ENCODE measurements at regions not wholly inside any gene's neighbourhood (a gene's known extent, or its start where the extent isn't known, plus 50 kb on each side); places are given as distances from the start of the nearest gene placed in this dataset.

DNA sequence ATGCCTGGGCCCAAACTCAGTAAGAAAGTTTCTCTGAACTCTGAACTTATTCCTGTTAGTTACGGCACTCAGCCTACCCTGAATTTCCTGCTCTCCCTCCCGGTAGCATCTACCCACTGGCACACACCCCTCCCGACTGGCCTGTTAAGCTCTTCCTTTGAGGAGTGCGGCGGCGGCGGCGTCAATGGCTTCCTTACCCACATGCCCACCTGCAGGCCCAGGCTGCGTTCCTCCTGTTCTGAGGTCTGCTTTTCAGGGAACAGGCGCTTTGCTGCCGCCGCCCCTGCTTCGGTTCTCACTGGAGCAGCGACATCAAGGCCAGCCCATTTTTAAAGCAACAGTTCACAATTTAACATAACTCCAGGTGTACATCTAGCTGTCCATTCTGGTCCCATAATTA, 432.4 kb downstream of the DCDC2C start:
- TF ChIP-seq, protein P1, sequence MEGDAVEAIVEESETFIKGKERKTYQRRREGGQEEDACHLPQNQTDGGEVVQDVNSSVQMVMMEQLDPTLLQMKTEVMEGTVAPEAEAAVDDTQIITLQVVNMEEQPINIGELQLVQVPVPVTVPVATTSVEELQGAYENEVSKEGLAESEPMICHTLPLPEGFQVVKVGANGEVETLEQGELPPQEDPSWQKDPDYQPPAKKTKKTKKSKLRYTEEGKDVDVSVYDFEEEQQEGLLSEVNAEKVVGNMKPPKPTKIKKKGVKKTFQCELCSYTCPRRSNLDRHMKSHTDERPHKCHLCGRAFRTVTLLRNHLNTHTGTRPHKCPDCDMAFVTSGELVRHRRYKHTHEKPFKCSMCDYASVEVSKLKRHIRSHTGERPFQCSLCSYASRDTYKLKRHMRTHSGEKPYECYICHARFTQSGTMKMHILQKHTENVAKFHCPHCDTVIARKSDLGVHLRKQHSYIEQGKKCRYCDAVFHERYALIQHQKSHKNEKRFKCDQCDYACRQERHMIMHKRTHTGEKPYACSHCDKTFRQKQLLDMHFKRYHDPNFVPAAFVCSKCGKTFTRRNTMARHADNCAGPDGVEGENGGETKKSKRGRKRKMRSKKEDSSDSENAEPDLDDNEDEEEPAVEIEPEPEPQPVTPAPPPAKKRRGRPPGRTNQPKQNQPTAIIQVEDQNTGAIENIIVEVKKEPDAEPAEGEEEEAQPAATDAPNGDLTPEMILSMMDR (IDR thresholded peaks at IDR 0.05; ENCODE audit: control insufficient read depth, insufficient read depth, low read depth, low read length, missing control alignments): no peak
- H3K4me3 ChIP-seq (ENCODE audit: control insufficient read depth, low read depth, low read length): no peak overlapping the region
- no peak for DNase-seq (ENCODE audit: low read depth)

DNA sequence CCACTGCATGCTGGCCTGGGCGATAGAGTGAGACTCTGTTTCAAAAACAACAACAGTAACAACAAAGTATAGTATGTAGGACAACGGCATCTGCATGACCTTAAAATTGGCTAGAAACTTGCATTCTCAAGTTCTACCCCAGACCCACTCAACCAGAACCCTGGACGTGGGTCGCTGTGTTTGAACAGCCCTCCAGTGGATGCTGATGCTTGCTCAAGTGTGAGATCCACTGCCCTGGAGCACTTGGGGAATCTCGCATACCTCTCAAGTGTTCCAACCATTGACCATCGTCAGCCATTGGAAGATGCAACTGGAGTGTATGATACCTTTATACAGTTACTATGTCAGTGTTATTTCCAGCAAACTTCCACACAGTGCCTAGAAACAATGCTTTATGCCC, 435.9 kb downstream of the DCDC2C start:
- no peak for DNase-seq (ENCODE audit: low read depth)
- no peak overlapping the region for H3K4me3 ChIP-seq (ENCODE audit: control insufficient read depth, low read depth, low read length)
- TF ChIP-seq, protein P1 (IDR thresholded peaks at IDR 0.05; ENCODE audit: control insufficient read depth, insufficient read depth, low read depth, low read length, missing control alignments): no peak

DNA sequence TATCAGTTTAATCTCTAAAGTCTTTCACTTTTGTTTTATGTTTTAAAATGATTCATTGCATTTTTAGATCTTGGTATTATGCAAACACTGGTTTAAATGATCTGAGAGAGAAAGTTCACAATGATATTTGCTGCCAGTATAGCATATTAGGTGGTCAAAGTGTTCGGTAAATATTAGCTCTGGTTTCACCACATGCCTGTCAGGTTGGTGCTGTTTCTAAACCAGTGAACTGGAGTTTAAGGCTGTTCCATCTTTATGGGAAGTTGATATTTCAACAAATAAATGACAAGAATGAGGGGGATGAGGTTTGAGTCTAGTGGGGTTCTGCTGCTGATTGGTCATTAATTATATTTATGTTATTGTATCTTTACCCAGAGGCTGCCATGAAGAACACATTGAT, 436.4 kb downstream of the DCDC2C start:
- no peak for DNase-seq (ENCODE audit: low read depth)
- TF ChIP-seq, protein P1 (IDR thresholded peaks at IDR 0.05; ENCODE audit: control insufficient read depth, insufficient read depth, low read depth, low read length, missing control alignments): no peak
- no peak overlapping the region for H3K4me3 ChIP-seq (ENCODE audit: control insufficient read depth, low read depth, low read length)

DNA sequence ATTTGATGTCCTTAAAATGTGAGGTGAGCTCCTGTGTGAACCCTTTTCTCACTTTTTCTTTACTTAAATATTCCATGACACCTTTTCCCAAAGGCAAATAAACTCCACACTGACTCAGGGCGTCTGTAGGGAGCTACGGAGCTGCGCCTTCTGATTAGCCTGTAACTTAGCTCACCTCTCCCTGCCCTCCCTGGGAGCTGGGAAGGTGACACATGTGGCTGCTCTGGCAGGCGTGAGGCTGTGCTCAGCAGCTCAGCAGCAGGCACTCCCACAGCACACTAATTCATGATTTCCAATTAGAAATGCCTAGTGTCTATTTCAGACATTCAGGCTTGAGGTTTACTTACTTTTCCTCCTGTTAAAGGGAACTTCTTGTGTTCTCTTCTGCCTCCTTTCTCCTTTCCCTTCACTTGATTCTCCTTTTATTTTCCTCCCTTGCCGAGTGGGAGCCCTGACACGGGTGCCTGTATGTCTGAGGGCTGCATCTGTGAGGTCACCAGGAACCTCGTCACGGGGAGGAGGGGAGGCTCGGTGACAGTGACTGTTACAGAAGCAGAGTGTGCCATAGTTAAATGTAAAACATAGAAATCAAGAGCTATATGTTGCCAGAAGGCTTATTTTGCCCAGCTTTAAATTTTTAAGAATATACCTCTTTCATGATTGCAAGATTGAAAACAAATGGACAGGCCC, 437.1 kb downstream of the DCDC2C start:
- TF ChIP-seq, protein P1 (IDR thresholded peaks at IDR 0.05; ENCODE audit: control insufficient read depth, insufficient read depth, low read depth, low read length, missing control alignments): no peak
- DNase-seq (ENCODE audit: low read depth): no peak

DNA sequence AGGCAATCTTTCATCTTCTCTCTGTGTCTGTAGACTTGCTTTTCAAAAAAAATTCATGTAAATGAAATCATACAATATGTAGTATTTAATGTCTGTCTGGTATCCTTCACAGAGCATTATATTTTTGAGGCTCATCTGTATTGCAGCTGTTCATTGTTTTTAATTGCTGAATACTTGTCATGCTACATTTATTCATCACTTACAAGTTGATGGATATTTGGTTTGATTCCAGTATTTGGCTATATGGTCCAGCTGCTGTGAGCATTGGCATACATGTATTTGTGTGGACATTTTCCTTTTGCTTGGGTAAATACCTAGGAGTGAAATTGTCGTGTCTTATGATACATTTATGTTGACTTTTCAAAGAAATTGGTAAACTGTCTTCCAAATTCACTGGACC, 441.4 kb downstream of the DCDC2C start:
- DNase-seq (ENCODE audit: low read depth): no peak
- no peak overlapping the region for H3K4me3 ChIP-seq (ENCODE audit: control insufficient read depth, low read depth, low read length)
- TF ChIP-seq, protein P1 (IDR thresholded peaks at IDR 0.05; ENCODE audit: control insufficient read depth, insufficient read depth, low read depth, low read length, missing control alignments): no peak

More for the DNA sequence above, 437.1 kb downstream of the DCDC2C start:
- H3K4me3 ChIP-seq (ENCODE audit: control insufficient read depth, low read depth, low read length): no peak overlapping the region

DNA sequence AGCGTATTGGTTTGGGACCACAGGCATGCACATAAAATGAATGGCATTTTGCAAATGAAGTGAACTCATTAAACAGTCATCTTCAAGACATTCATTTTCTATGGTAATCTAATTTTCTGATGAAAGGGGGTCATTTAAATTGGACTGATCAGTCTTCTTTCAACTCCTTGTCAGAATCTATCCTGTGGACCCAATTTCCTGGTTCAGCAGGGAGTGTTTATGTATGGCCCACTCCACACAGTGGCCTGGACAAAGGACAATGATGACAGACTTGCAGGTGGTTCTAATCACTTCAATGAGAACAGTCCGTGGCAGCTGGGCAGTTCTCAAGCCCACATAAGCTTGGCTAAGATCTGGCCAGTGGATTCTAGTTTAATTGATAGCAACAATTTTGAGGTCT, 448.1 kb downstream of the DCDC2C start:
- DNase-seq (ENCODE audit: low read depth): no peak
- H3K4me3 ChIP-seq (ENCODE audit: control insufficient read depth, low read depth, low read length): no peak overlapping the region
- TF ChIP-seq, protein P1 (IDR thresholded peaks at IDR 0.05; ENCODE audit: control insufficient read depth, insufficient read depth, low read depth, low read length, missing control alignments): no peak
